ENCODE measurements at regions not wholly inside any gene's neighbourhood (a gene's known extent, or its start where the extent isn't known, plus 50 kb on each side); places are given as distances from the start of the nearest gene placed in this dataset.

- no peak for TF ChIP-seq ZEB2 (tag by site-specific recombination; IDR thresholded peaks at IDR 0.05)
- no peak for TF ChIP-seq CTCF (tag by site-specific recombination; IDR thresholded peaks at IDR 0.05)
- no peak for TF ChIP-seq ZNF423 (tag by site-specific recombination; IDR thresholded peaks at IDR 0.05)
- no peak for TF ChIP-seq AEBP2 (tag by site-specific recombination; IDR thresholded peaks at IDR 0.05; ENCODE audit: borderline replicate concordance)
- TF ChIP-seq GLIS2 (tag by site-specific recombination; IDR thresholded peaks at IDR 0.05) = no peak
- TF ChIP-seq ZBTB49 (tag by site-specific recombination; IDR thresholded peaks at IDR 0.05; ENCODE audit: low read depth) = no peak
- no peak for TF ChIP-seq ZNF274 (IDR thresholded peaks at IDR 0.05; ENCODE audit: low read length)
- TF ChIP-seq ZNF274 (tag by site-specific recombination; IDR thresholded peaks at IDR 0.05; ENCODE audit: borderline replicate concordance) = no peak
- TF ChIP-seq ZNF169 (tag by site-specific recombination; IDR thresholded peaks at IDR 0.05) = no peak
- TF ChIP-seq MEIS1 (CRISPR knock-in tag; IDR thresholded peaks at IDR 0.05; ENCODE audit: borderline replicate concordance) = no peak
- no peak for TF ChIP-seq ZNF112 (tag by site-specific recombination; IDR thresholded peaks at IDR 0.05)
- TF ChIP-seq OVOL3 (tag by site-specific recombination; IDR thresholded peaks at IDR 0.05) = no peak
- TF ChIP-seq ZNF548 (tag by site-specific recombination; IDR thresholded peaks at IDR 0.05) = no peak
- no peak for TF ChIP-seq ZNF664 (tag by site-specific recombination; IDR thresholded peaks at IDR 0.05)
These were observed 94.9 kb upstream of the SPTLC3 start for GRCh38 chr20:12913781-12914443.
